Femur (tissue), 1 donor: ENCODE measurements at regions not wholly inside any gene's neighbourhood (a gene's known extent, or its start where the extent isn't known, plus 50 kb on each side); places are given as distances from the start of the nearest gene placed in this dataset.
"Not testable (repeated sequence)": the region's sequence is repeated elsewhere in the genome, so short reads cannot be mapped to it uniquely, and the experiment has no call there.

ENCODE experiments used
- DNase-seq: peaks from one replicate; pipeline ENCODE4 v3.0.0-alpha.2; 2017

DNA sequence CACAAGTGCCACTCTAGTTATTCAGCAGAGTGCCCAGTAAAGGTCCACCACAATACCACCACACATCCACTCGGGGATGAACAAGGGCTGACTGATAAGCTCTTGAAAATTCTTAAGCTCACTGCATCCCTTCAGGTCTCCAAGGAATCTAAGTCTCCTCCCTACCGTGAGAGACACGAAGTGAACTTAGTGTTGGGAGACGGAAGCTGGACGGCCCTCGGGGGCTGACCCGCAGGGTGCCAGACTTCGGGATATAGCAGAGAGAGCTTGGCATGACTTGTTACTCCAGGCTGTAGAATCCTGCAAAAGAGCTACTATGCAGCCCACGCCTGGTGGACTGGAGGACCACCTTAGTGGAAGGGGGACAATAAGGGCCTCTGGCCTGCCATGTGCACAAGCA is 75.1 kb downstream of the LYZL1 start:
- DNase-seq = not testable (repeated sequence)

DNA sequence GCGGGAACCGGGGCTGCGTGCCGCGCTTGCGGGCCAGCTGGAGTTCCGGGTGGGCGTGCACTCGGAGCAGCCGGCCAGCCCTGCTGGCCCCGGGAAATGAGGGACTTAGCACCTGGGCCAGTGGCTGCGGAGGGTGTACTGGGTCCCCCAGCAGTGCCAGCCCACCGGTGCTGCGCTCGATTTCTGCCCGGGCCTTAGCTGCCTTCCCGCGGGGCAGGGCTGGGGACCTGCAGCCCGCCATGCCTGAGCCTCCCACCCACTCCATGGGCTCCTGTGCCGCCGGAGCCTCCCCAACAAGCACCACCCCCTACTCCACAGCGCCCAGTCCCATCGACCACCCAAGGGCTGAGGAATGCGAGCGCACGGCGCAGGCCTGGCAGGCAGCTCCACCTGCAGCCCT is 77.3 kb downstream of the LYZL1 start:
- not testable (repeated sequence) for DNase-seq

DNA sequence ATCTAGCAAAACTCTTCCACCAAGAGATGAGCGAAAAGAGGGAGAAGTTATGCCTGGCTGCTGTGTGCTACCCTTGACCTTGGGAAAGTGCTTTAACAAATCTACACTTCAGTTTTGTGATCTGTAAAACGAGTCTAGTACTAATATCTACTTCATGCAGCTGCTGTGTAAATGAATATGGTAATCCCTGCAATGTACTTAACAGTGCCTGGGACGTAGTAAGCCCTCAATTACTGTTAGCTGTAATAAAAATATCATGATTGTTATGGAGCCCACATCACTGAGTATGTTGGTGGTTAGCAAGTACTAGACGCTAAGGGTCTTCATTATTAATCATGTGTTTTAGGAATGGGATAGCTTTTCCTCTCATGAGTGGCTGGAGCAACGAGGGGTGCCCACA is 80.5 kb downstream of the LYZL1 start:
- DNase-seq = no peak

DNA sequence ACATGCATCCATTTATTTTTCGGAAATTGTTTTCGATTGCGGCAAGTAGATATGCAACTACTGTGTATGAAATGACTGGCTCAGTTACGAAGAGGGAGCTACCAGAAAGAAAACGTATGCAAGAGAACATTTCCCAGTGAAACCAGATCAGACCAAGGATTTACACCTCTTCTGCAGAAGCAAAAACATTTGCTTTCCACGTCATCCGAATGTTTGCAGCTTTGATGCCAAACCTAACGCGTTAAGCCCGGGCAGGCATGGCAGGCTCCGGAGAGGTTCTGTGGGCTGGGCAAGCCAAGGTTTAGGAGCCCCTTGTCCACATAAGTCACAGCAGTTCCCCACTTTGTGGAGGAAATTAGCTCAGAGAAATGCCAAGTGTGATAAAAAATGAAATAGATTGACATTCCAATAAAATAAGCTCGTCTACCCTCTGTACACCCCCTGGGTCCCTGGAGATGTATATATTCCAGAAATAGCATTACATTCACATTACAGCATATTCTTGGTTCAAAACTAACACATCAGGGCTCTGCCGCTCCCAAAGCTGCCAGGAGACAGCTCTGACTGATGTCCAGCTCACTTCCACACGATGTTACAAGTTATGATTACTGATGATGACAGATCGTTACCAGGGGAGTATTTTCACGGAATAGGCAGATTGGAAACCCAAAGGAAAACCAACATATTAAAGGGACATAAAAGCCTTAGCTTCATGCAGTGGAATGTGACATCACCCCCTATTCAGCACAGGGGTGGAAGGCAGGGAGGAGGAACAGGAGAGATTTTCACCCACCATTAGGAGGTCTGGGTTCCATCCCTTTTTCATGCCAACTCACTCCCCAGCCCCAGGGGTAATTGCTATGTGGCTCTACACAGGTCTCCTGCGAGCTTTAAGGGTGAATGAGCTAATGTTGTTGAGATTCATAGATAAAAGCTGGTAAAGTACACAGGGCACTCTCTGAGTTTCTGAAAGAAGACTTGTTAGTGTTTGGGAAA is 81.5 kb downstream of the LYZL1 start:
- DNase-seq = peak; percentile 65

DNA sequence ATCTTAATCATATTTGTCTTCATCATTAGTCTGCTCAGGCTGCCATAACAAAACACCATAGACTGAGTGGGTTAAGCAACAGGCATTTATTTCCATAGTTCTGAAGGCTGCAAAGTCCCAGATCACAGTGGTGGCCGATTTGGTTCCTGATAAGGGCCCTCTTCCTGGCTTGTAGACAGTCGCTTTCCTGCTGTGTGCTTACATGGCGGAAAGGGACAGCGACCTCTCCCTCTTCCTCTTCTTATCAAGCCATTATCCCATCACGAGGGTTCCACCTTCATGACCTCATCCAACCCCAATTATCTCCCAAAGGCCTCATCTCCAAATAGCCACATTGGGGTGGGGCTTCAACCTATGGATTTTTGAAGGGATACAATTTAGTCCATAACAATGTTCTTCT is 84.0 kb downstream of the LYZL1 start:
- no peak for DNase-seq

DNA sequence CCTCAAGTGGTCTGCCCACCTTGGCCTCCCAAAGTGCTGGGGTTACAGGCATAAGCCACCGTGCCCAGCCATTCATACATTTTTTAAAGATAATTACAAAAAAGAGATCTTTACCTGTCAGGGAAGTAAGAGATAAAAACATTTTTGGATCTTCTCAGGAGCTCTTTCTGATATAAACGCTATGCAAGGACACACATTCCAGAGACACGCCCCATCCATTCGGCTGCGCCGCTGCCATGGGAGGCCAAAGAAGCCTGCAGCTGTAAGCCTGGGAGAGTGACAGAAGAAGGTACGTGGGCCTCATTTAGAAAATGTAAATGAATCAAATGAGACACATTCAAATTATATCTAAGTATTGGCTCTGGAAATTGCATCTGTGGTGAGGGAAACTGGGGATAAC is 85.3 kb downstream of the LYZL1 start:
- no peak for DNase-seq

DNA sequence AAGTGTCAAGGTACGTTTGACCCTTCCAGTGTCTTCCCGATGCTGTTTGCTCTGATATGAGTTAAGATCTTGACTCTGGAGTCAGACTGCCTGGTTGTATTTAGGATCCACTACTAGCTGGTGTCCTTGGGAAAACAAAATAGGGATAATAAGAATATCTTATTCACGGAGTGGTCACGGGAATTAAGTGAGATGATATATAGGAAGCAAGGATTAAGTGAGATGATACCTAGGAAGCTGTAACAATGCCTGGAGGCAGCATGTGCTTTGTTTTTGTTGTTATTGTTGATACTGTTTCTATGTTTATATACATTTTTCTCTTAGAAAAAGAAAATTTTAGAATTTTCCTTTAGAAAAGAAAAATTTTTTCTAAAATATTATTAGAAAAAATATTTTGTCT is 87.0 kb downstream of the LYZL1 start:
- no peak for DNase-seq

DNA sequence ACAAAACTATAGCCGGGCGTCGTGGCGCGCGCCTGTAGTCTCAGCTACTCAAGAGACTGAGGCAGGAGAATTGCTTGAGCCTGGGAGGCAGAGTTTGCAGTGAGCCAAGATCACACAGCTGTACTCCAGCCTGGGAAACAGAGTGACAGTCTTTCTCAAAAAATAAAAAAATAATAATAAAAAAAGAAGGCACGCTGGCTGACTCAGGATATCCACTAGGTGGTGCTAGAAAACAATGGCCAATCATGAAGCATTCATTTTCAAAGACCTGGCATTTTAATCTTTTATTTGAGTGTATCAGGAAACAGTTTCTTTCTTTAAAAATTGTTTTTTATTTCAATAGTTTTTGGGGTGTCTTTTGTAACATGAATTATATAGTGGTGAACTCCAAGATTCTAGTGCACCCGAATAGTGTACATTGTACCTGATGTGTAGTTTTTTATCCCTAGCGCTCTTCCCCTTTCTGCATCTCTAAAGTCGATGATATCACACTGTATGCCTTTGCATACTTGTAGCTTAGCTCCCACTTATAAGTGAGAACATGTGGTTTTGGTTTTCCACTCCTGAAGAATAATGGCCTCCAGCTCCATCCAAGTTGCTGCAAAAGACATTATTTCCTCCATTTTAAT is 88.6 kb downstream of the LYZL1 start:
- DNase-seq = no peak

DNA sequence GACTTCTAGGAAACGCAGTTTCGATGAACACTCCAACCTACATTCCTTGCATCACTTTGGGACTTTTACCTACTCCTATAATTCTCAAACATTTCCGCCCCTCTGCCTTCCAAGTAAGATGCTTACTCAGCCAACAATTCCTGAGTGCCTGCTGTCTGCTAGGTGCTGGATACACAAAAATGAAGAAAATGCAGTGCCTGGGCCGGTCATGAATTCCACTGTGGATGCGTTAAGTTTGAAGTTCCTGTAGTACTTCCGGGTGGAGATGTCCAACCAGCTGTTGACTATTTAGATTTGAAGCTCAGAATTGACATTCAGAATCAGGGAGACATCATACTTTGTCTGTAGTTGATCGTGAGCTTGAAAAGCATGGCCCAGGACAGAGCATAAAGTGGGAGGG is 89.2 kb downstream of the LYZL1 start:
- no peak for DNase-seq

DNA sequence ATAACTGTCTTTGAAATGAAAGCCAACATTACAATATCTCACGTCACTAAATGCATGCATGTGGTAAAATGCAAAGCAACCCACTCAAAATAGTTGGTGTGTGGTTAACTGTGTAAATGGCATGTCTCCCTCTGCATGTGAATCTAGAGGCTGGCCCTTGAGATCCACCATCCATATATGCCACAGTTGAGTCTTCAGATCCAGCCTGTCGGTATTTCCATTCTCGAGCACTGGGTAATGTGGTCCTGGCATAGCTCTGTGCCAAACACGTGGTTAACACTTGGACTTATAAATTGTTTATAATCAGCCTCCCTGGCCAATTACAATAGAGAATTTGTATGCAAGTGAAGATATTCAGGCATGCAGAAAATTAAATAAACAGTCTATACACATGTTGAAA is 90.3 kb downstream of the LYZL1 start:
- no peak for DNase-seq

DNA sequence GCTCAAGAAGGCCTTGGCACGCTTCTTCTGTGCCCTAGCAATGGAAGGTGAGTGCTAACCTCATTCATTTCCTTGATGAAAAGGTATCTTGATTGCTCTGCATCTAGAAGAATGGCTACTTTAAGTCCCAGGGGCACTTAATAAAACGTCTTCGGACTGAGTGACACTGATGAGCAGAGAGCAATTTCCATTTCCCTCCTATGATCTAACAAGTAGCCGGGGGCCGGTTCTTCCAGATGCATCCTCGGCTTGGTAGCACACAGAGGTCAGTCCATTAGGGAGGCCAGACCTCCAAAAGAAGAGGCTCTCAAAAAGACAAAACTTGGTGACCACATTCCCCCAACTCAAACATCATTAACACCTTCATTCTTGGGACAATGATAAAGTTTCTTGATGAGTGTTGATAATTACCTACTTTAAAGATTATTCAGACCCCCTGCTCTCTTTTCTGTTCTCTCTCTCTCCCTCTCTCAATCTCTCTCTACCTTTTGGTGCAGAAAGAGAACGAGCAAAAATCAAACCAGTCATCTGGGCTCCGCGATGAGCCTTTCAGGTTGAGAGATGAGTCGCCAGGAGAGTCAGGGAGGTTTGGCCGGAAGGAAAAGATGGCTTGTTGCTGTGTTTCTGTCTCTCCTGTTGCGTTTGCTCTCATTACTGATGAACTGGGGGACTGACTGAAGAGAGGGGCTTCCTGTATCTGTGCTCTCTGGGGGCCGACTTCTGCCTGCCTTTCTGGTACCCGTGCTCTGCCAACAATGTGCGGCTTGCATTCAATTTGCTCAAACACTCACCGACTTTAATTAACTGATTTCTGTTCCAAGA is 91.1 kb downstream of the LYZL1 start:
- not testable (repeated sequence) for DNase-seq

DNA sequence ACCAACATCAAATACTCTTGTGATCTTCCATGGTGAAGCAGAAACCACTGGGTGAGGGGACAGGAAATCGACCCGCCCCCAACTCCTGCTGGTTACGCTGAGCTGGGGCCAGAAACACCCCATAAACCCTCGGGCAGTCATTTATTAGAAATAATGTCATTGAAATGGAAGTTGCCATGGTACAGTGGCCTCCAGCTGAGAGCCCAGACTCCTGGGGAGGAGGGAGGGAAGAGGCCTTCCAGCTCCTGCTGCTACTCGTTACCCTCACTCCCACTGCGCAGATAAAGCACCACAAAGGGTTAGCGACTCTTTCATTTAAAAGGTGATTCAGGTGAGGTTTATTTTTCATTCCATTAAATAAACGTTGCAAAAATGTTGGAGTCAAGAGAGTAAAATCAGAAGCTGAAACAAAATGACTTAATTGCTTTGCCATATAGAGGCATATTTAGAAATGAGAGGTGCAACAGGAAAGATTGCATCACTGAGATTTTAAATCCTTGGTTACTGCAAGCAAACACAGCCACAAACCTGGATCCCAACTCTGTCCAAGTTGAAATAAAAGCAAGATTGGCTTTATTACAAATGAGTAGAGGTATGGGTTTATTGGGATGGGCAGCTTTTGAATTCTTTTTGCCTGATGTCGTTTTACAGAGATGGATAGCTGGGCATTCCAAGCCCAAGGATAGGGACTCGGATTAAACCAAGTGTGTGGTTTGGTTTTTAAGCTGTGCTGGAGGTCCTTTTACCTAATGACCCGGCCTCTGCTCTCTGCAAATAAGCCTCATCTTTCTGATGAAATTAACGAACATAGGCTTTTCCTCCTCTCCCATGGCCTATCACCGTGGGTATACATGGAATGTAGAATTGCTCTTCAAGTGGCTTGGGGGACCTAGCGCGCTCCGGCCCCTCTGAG is 92.0 kb downstream of the LYZL1 start:
- DNase-seq = not testable (repeated sequence)

DNA sequence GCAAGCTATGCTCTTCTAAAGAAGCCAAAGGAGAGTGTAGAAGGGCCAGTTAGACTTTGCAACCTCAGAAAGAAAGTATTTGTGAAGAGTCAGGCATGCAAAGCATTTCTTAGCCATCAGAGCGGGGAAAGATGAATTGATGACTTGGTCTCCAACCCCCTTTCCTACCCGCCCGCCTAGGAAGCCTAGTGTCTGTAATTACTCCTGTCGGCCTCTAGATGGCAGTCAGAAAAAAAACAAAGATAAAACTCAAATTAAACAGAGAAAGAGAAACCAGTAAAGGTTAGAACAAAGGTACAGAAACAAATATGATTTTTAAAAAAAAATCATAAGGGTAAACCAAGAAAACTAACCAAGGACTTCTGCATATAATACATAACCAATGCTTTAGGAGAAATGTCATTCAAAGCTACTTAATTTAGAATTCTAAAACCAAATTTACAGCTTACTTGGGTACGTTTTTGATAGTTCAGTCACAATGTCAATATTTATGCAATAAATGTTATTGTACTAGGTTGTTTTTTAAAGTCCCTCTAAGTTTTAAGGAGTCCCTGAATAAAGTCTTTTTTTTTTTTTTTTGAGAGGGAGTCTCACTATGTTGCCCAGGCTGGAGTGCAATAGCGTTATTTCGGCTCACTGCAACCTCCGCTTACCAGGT is 97.6 kb downstream of the LYZL1 start:
- no peak for DNase-seq

DNA sequence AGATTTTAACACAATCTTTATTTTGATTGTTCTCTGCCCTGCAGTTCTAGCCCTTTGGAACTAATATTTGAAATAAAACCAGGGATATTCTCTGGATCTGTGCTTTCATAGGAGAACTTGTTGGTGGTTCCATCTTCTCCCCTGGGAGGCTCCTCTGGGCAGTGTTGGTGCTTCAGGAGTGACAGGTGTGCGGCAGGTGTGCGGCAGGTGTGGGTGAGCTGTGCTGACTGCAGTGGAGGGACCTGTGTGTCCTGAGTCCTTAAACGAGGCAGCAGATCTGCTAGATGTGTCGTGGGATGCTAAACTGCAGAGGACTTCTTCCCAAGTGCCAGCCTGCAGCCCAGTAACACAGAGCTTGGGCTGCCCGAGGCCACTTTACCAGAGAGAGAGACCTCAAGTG is 98.4 kb downstream of the LYZL1 start:
- no peak for DNase-seq

DNA sequence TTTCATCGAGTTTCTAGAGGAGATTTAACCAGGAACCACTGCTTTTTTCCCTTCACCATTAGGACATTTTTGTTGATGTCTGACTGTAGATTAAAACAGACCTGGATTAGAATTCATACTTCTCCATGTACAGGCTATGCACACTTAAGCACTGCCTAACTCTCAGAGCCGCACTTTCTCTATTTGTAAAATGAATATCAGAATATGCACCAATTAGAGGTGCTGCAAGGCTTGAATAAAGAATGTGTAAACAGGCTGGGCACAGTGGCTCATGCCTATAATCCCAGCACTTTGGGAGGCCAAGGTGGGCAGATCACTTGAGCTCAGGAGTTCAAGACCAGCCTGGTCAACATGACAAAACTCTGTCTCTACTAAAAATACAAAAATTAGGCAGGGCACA is 99.2 kb downstream of the LYZL1 start:
- DNase-seq = not testable (repeated sequence)

DNA sequence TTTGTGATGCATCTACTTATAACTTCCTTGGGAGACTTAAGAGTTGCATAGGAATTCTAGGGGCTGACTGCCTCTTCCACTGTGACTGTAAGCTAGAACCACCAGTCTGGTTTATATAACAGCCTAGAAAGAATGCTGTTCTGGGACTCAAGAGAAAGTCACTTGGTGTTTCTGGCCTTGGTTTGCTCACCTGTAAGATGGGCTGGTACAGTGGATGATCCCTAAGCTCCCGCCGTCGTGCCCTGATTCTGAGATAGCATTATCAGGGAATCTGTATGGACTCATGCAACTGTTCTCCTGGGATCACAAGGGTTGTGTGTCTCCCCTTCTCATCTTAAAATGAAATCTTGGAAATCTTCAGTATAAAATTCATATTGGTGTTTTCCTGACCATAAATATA is 100.6 kb downstream of the LYZL1 start:
- no peak for DNase-seq

DNA sequence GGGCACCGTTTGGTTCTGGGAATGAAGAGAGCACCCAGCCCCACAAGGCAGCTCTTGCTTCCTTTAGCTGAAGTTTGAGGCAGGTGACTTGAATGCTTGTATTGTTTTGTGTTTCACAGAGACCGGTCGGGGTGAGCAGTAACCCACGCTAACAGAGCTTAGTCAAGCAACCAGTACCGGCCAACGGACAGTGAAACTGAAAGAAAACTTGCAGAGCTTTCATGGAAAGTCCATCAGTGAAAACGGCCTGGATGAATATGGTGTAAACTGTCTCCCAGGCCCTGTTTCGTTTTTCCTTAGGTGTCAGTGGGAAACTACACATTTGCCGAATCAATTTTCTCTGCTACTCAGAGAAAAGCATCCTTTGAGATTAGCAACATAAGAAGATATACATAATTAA is 101.1 kb downstream of the LYZL1 start:
- DNase-seq = no peak

DNA sequence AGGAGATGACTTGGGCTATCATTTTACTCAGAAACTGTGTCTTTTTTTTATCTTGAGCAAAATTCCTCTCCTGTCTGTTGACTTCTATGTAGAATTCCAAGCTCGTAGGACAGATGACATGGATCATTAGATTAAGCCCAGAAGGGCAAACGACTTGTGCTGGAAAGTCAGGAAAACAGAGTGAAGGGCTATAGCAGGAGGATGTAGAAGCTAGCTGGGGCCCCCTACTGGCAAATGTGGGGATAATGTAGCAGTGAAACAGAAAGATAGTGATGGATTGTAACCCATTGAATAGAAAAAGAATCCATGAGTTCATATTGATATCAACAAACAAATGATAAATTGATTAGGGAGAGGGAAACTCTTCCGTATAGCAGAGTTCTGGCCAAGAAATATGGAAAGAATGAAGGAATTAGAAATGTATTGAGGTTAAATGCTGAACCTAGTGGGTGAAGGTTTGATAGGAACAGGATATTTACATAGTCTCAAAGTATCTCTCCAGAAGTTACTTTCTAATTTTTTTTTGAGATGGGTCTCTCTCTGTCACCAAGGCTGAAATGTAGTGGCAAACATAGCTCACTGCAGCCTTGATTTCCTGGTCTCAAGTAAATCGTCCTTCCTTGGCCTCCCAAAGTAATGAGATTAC is 103.6 kb downstream of the LYZL1 start:
- peak; percentile 64 for DNase-seq

DNA sequence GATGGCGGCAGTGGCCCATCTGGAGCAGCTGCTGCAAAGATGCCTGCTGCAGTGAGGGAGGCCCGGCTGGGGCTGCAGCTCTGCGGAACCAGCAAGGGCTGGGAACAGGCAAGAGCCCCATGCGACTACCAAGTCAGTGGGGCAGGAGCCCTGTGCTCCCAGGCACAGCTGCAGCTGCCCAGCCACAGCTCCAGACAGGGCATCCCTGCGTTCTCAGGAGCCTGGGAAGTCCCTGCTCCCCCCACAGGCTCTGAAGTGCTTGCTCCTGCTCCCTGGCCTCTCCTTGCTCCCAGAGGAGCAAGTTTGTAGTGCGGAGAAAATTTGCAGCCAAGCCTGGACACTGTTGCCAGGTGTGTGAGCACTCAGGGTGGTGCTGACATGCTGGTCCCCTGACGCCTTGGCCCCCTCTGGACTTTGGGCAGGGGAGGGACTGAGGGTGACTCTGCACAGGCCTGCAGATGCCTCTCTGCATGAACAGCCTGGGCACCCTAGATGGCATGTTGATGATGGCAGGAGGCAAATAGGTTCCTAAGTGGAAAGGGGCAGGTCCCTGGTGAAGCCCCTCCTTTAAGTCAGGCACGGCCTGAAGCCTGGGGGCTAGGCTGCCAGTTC is 105.6 kb downstream of the LYZL1 start:
- DNase-seq = no peak

DNA sequence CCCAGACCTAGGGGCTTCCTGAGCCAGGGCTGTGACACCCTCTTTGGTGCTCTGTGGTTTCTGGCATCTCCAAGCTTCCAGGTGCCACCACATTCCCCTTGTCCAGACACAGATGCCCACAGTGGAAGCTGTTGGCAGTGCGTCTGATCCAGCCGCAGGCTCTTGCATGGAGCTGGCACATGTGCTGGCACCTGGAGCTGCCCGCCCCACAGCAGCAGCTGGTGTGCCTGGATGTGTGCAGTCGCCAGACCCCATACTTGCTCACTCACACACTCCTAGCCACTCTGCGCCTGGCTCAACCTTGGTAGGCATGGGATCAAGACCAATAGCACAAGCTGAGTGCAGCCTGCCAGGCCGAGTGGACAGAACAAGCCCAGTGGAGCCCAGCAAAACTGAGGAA is 106.5 kb downstream of the LYZL1 start:
- DNase-seq = no peak

DNA sequence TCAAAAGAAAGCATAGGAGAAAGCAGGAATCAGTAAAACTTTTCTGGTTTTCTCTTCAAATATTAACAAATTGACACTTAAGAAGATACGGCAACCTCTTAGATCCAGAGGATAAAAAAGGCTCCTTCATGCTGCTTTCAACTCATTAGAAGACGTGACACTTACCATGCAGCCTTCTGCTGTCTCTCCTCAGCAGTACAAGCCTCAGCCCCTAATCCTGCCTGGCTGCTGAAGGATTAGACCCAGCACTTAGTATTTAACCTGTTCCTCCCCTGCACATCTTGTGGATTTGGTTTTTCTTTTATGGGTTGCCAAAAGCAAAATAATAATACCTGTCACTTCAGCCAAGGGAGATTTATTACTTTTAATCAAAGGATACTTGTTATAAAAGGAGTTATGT is 108.4 kb downstream of the LYZL1 start:
- no peak for DNase-seq
